ENCODE measurements at regions not wholly inside any gene's neighbourhood (a gene's known extent, or its start where the extent isn't known, plus 50 kb on each side); places are given as distances from the start of the nearest gene placed in this dataset.

DNA sequence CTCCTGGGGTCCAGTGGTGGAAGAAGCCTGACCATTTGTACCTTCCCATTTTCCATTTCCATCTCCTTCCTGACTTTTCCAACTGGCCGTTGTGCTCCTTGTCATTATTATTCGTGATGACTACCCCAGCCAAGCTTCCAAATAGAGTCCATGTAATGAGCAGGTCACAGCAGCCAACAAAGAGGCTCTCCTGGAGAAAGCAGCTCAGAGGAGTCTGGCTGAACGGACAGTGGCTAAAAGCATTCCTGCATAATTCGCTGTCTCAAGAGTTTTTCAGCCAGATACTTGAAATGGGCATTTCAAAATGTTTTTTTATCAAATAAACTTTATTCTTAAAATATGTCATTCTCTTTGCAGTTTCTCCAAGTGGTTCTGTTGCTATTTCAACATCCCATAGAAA lies 458.6 kb downstream of the INHBA start:
- Mint-ChIP-seq H3K4me3 (no peak overlapping the region), H3K4me1 (ENCODE audit: low read depth) (no peaks in the 10 kb centered on the region), H3K9me3 (ENCODE audit: insufficient read depth) (no peaks in the 10 kb centered on the region), H3K36me3 (ENCODE audit: low read depth) (no peaks in the 10 kb centered on the region), H3K27me3 (ENCODE audit: low read depth) (no peaks in the 10 kb centered on the region), H3K27ac (no peak overlapping the region)
- ChIA-PET POLR2A (no interaction called here), CTCF (no interaction called here)
- DNase-seq (no peak), ATAC-seq (no peak)

DNA sequence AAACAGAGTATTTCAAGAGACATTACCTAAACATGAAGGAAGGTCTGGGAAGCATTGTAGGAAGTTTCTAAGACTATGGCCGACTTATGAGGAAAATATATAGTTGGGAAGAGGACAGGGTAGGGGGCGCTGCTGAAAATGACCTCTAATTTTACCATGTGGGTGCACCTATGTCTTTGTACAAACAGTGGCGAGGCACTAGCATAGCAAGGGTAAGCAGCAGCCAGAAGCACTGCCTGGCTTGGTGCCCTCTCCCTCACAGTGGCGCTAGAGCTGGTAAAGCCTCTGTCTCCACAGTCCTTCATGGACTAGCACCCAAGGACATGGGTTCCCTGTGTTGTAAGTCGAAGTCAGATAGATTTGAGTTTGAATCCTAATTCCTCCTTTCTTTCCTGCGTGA lies 461.2 kb downstream of the INHBA start:
- Mint-ChIP-seq H3K27me3 (ENCODE audit: low read depth) (no peaks in the 10 kb centered on the region), H3K36me3 (ENCODE audit: low read depth) (no peaks in the 10 kb centered on the region), H3K9me3 (ENCODE audit: insufficient read depth) (no peaks in the 10 kb centered on the region), H3K4me1 (ENCODE audit: low read depth) (no peaks in the 10 kb centered on the region), H3K4me3 (no peak overlapping the region), H3K27ac (no peak overlapping the region)
- ATAC-seq (no peak), DNase-seq (no peak)
- CTCF ChIA-PET = no interaction called here
- POLR2A ChIA-PET = no interaction called here

DNA sequence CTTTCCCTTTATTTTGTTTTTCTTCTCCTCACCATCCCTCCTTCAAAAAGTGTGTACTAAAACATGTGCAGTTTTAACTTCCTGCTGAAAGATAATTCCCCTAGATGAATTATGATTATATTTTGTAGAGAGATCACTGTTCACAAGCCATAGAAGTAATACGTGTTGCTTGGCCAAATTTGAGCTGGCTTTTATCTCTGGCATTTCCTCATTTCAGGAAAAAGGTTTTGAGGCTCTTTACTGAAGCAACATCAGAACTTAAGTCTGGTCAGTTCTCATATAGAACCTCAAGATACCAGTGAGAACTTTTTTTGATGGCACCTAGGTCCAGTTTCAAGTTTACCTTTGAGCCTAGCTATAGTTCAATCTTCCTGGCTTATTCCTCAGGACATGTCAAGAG lies 463.3 kb downstream of the INHBA start:
- H3K4me3 Mint-ChIP-seq = no peak overlapping the region
- DNase-seq (no peak), ATAC-seq (no peak)
- H3K36me3 Mint-ChIP-seq (ENCODE audit: low read depth) = no peaks in the 10 kb centered on the region
- H3K9me3 Mint-ChIP-seq (ENCODE audit: insufficient read depth) = no peaks in the 10 kb centered on the region
- no peaks in the 10 kb centered on the region for H3K27me3 Mint-ChIP-seq (ENCODE audit: low read depth)
- no peaks in the 10 kb centered on the region for H3K4me1 Mint-ChIP-seq (ENCODE audit: low read depth)
- CTCF ChIA-PET = no interaction called here
- POLR2A ChIA-PET = no interaction called here
- no peak overlapping the region for H3K27ac Mint-ChIP-seq

DNA sequence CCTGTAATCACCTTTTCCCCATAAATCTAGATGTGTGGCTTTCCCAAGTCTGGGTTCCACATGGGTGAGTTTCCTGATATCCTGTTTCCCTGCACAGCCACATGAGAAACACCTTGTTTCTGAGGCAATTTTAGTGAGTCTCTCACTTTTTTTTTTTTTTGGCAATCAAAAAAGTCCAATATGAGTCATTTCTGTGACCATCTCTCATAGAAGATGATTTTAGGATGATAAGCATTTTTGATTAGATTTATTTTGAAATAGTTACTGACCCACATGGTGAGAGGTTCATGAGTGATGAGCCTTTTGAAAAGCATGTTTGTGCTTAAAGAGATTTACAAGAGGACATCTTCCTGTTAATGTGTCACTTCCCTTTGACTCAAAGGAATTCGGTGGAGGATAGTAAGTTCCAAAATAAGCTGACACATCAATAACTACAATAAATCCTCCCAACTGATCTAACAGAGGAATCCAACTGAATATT lies 464.0 kb downstream of the INHBA start:
- Mint-ChIP-seq H3K36me3 (ENCODE audit: low read depth) (no peaks in the 10 kb centered on the region), H3K4me1 (ENCODE audit: low read depth) (no peaks in the 10 kb centered on the region), H3K9me3 (ENCODE audit: insufficient read depth) (no peaks in the 10 kb centered on the region), H3K4me3 (no peak overlapping the region), H3K27me3 (ENCODE audit: low read depth) (no peaks in the 10 kb centered on the region), H3K27ac (no peak overlapping the region)
- POLR2A ChIA-PET = no interaction called here
- DNase-seq (no peak), ATAC-seq (no peak)
- CTCF ChIA-PET = no interaction called here

DNA sequence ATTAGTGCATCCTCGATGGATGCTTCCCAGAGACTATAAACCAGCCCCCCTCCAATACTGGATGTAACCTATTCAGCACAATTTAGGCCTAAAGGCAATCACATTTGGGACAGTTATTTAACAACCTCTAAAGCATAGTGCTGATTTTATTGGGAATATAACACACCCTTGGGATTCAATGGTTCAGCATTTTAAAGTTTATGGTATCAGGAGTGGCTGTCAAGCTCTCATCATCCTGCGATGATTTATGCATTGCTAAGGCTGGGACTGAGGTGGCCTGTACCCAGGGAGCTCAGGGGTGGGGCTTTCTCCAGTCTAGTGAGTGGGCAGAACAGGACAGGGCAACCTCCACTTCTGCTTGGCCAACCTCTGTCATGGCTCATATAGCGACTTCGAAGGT lies 464.9 kb downstream of the INHBA start:
- DNase-seq (no peak), ATAC-seq (no peak)
- CTCF ChIA-PET = no interaction called here
- Mint-ChIP-seq H3K4me3 (no peak overlapping the region), H3K27me3 (ENCODE audit: low read depth) (no peaks in the 10 kb centered on the region), H3K9me3 (ENCODE audit: insufficient read depth) (no peaks in the 10 kb centered on the region), H3K36me3 (ENCODE audit: low read depth) (no peaks in the 10 kb centered on the region), H3K27ac (no peak overlapping the region), H3K4me1 (ENCODE audit: low read depth) (no peaks in the 10 kb centered on the region)
- POLR2A ChIA-PET = no interaction called here

DNA sequence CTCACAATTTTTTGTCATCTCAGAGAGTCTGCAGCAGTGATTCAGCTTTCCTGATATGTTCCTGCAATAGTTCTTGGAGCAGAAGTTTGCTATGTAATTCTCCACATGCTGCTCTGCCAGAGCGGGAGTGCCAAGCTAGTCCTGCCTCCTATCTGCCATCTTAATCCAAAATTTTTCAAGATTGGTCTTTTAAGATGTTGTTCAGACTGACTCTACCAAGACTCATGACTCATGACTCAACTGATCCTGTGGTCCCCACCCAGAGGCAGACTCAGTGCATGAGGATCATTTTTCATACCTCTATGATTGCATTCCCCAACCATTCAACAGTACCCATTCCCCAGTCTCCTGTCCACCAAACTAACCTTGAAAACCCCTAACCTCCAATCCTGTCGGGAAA lies 470.8 kb downstream of the INHBA start:
- Mint-ChIP-seq H3K4me1 (ENCODE audit: low read depth) (no peaks in the 10 kb centered on the region), H3K27ac (no peak overlapping the region), H3K27me3 (ENCODE audit: low read depth) (no peaks in the 10 kb centered on the region), H3K36me3 (ENCODE audit: low read depth) (no peaks in the 10 kb centered on the region), H3K9me3 (ENCODE audit: insufficient read depth) (peaks cover 5% of the 10 kb centered on the region), H3K4me3 (no peak overlapping the region)
- POLR2A ChIA-PET = no interaction called here
- DNase-seq (no peak), ATAC-seq (no peak)
- CTCF ChIA-PET = no interaction called here

DNA sequence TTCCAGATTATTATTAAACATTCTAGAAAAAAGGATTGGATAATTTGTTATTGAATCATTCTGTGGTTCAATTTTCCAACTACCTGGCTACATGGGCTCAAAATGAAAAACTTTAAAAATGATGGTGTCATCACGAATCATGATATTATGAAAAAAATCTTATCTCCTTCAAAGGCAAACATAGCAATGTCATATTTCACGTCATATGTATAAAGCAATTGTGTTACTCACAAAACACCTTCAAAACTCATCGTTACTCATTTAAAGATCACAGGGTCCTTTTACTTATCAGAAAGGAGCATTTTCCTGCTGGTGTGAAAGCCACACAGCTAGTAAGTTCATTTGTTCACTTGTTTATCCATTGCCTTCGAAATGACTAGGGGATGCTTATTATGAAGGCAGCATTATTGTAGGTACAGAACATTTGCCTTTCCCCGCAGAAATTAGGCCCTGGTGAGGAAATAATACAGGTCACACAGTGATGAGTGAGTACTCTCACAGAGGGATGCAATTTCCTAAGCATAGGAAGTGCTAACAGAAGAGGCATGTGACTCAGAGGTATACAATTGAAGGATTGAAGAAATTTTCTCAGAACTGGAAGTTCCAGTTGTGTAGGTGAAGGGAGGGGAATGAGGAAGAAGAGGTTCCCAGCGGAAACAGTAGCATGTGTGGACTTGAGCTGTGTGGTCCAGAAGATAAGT lies 478.7 kb downstream of the INHBA start:
- ChIA-PET POLR2A (no interaction called here), CTCF (no interaction called here)
- no peaks in the 10 kb centered on the region for H3K4me1 Mint-ChIP-seq (ENCODE audit: low read depth)
- no peak overlapping the region for H3K4me3 Mint-ChIP-seq
- no peaks in the 10 kb centered on the region for H3K36me3 Mint-ChIP-seq (ENCODE audit: low read depth)
- H3K27ac Mint-ChIP-seq = no peak overlapping the region
- H3K27me3 Mint-ChIP-seq (ENCODE audit: low read depth) = peaks cover 2% of the 10 kb centered on the region
- DNase-seq (no peak), ATAC-seq (no peak)
- H3K9me3 Mint-ChIP-seq (ENCODE audit: insufficient read depth) = no peaks in the 10 kb centered on the region

DNA sequence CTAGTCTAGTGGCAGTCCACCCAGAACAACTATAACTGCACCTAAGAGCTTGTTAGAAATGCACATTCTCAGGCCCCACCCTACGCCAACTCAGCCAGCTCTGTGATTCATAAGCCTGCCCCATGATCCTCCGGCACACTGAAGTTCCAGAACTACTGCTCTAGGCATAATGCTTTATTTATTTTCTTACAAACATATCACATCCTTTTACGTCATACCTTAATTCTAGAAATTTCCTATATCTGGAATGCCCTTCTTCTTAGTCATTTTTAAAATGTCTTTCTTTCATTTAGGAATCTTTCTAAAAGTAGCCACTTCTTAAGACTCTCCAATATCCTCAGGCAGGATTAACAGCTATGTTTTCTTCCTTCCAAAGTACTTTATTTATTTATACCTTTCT lies 480.1 kb downstream of the INHBA start:
- no peaks in the 10 kb centered on the region for H3K4me1 Mint-ChIP-seq (ENCODE audit: low read depth)
- no peaks in the 10 kb centered on the region for H3K9me3 Mint-ChIP-seq (ENCODE audit: insufficient read depth)
- no peak overlapping the region for H3K27ac Mint-ChIP-seq
- CTCF ChIA-PET = no interaction called here
- H3K36me3 Mint-ChIP-seq (ENCODE audit: low read depth) = no peaks in the 10 kb centered on the region
- DNase-seq (no peak), ATAC-seq (no peak)
- POLR2A ChIA-PET = no interaction called here
- H3K4me3 Mint-ChIP-seq = no peak overlapping the region
- peaks cover 2% of the 10 kb centered on the region for H3K27me3 Mint-ChIP-seq (ENCODE audit: low read depth)

DNA sequence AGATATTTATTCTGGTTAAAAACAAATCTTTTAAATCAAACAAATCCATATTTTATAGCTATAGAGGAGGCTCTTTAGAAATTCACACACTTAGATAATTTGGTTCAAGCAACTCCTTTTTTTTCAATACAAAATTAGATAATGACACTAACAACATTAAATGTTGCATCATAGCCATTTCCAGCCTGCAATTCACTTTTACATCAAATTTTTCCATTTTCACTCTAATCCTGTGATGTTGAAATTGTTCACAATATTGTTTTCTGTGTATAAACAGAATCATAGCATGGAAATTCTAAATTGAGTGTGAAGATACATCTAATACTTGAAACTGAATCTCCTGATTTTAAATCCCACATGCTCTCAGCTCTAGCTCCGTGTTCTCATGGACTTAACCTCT lies 482.6 kb downstream of the INHBA start:
- no peaks in the 10 kb centered on the region for H3K9me3 Mint-ChIP-seq (ENCODE audit: insufficient read depth)
- H3K27me3 Mint-ChIP-seq (ENCODE audit: low read depth) = peaks cover 2% of the 10 kb centered on the region
- ATAC-seq (no peak), DNase-seq (no peak)
- no peaks in the 10 kb centered on the region for H3K36me3 Mint-ChIP-seq (ENCODE audit: low read depth)
- ChIA-PET CTCF (no interaction called here), POLR2A (no interaction called here)
- H3K4me1 Mint-ChIP-seq (ENCODE audit: low read depth) = no peaks in the 10 kb centered on the region
- H3K27ac Mint-ChIP-seq = no peak overlapping the region
- H3K4me3 Mint-ChIP-seq = no peak overlapping the region

DNA sequence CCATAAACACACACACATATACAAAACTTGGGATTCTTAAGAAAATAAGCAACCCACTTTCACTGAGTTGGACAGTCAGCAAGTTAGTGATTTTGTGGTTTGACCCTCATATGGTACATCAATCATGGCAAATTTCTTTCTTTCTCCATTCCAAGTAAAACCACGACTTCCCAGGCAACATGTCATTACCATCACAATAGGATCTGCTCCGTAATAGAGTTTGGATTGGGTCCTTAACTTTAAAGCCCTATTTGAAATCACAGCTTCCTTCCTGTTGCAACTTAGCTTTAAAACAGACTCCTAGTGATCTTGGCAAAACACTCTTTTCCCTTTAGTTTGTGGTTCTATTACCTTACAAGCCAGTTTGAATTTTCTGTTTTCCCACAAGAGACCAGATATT lies 483.6 kb downstream of the INHBA start:
- no peaks in the 10 kb centered on the region for H3K4me1 Mint-ChIP-seq (ENCODE audit: low read depth)
- H3K36me3 Mint-ChIP-seq (ENCODE audit: low read depth) = no peaks in the 10 kb centered on the region
- H3K27me3 Mint-ChIP-seq (ENCODE audit: low read depth) = peaks cover 2% of the 10 kb centered on the region
- ChIA-PET POLR2A (no interaction called here), CTCF (no interaction called here)
- H3K4me3 Mint-ChIP-seq = no peak overlapping the region
- H3K27ac Mint-ChIP-seq = no peak overlapping the region
- no peak for ATAC-seq
- H3K9me3 Mint-ChIP-seq (ENCODE audit: insufficient read depth) = no peaks in the 10 kb centered on the region
- no peak for DNase-seq

DNA sequence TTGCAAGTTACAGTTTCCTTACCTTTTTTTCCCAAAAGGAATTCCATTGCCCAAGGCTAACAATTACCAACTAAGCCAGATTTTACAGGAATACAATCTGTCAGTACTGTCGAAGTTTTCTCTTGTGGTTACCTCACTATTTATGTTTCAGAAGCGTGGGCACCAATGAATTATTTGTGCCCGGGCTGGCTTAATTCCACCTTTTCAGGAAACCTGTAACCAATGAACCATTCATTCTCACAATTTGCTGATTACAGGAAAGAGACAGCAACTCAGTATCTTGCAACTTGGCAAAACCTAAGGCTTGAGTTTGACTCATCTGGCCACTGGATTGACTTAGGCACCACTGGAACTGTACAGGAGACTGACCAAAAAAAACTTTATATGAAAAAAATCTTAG lies 485.6 kb downstream of the INHBA start:
- POLR2A ChIA-PET = no interaction called here
- Mint-ChIP-seq H3K36me3 (ENCODE audit: low read depth) (no peaks in the 10 kb centered on the region), H3K27me3 (ENCODE audit: low read depth) (peaks cover 2% of the 10 kb centered on the region), H3K27ac (no peak overlapping the region), H3K9me3 (ENCODE audit: insufficient read depth) (no peaks in the 10 kb centered on the region), H3K4me3 (no peak overlapping the region), H3K4me1 (ENCODE audit: low read depth) (no peaks in the 10 kb centered on the region)
- CTCF ChIA-PET = no interaction called here
- no peak for ATAC-seq
- no peak for DNase-seq

DNA sequence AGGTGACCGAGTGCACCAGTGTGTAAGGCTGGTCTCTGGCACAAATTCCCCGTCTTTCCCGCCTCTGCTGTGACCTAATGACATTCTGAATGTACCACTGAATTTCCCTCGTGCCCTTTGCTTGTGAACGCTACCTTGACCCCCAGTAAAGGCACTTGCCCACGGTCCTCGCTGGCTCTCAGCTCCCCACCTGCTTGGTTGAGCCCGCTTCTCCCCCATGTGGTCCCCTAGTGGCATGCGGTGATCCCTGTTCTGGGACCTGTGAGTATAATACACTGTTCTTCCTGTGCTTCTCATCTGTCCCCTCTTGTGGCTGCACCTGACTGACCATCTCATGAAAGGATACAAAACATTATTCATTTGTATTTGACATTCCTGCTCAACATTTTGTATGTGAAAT lies 495.7 kb downstream of the INHBA start:
- DNase-seq (no peak), ATAC-seq (no peak)
- H3K4me3 Mint-ChIP-seq = no peak overlapping the region
- no peaks in the 10 kb centered on the region for H3K9me3 Mint-ChIP-seq (ENCODE audit: insufficient read depth)
- no peaks in the 10 kb centered on the region for H3K27me3 Mint-ChIP-seq (ENCODE audit: low read depth)
- H3K27ac Mint-ChIP-seq = no peak overlapping the region
- CTCF ChIA-PET = no interaction called here
- POLR2A ChIA-PET = no interaction called here
- H3K36me3 Mint-ChIP-seq (ENCODE audit: low read depth) = no peaks in the 10 kb centered on the region
- no peaks in the 10 kb centered on the region for H3K4me1 Mint-ChIP-seq (ENCODE audit: low read depth)

DNA sequence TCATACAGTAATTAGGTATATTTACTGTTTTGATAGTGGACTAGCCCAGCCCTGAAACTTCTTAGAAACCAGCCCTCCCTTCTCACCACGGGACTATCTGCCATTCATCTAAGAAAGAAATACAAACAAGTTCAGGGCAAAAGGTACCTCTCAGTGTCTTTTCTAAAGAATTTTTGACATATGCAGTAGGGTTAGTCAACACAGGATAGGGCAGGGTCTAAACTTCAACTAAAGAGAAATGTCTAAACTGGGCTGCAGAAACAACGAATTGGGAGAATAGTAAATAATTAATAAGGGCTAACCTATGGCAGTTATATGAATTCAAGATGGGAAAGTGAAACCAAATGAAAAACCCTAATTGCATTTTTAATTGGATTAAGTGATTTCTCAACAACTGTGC lies 496.6 kb downstream of the INHBA start:
- ChIA-PET CTCF (no interaction called here), POLR2A (no interaction called here)
- ATAC-seq (no peak), DNase-seq (no peak)
- H3K9me3 Mint-ChIP-seq (ENCODE audit: insufficient read depth) = no peaks in the 10 kb centered on the region
- no peaks in the 10 kb centered on the region for H3K27me3 Mint-ChIP-seq (ENCODE audit: low read depth)
- H3K27ac Mint-ChIP-seq = no peak overlapping the region
- no peaks in the 10 kb centered on the region for H3K4me1 Mint-ChIP-seq (ENCODE audit: low read depth)
- H3K36me3 Mint-ChIP-seq (ENCODE audit: low read depth) = no peaks in the 10 kb centered on the region
- H3K4me3 Mint-ChIP-seq = no peak overlapping the region
